ENCODE measurements at regions not wholly inside any gene's neighbourhood (a gene's known extent, or its start where the extent isn't known, plus 50 kb on each side); places are given as distances from the start of the nearest gene placed in this dataset.

GRCh38 chr14:101352567-101352966 lies 208.7 kb upstream of the DIO3 start:
- Histone ChIP-seq H3K4me2 (ENCODE audit: low read length) (no peak overlapping the region), H3K9me2 (ENCODE audit: insufficient read depth, low read length) (no peaks in the 10 kb centered on the region), H3K4me3 (ENCODE audit: low read depth, low read length, poor library complexity, severe bottlenecking) (no peak overlapping the region), H3K36me3 (ENCODE audit: insufficient read depth, low read length) (peaks cover 38% of the 10 kb centered on the region), H4K20me1 (ENCODE audit: insufficient read depth, low read length) (no peaks in the 10 kb centered on the region), H3K4me1 (ENCODE audit: insufficient read depth, low read length, poor library complexity, severe bottlenecking) (peaks cover 3% of the 10 kb centered on the region), H3K9me3 (ENCODE audit: low read length) (peaks cover 66% of the 10 kb centered on the region), H2AFZ (ENCODE audit: low read length) (no peak overlapping the region), H3K27ac (ENCODE audit: low read depth, low read length, poor library complexity, severe bottlenecking) (no peak overlapping the region), H3K79me2 (ENCODE audit: insufficient read depth, low read depth, low read length) (no peaks in the 10 kb centered on the region)
- no peak for TF ChIP-seq EZH2phosphoT487 (IDR thresholded peaks at IDR 0.05; ENCODE audit: borderline replicate concordance, low read depth, low read length)
- TF ChIP-seq CTCF (conservative IDR thresholded peaks at IDR 0.05; ENCODE audit: low read length) = no peak
- intact Hi-C loops (cut with micrococcal nuclease; ENCODE audit: unreplicated experiment) = no loop called here
- DNase-seq (ENCODE audit: low spot score) = no peak
- ChIA-PET CTCF (ENCODE audit: unreplicated experiment) (no interaction called here), POLR2A (interaction anchor here (0.9 kb wide), 1 partner anchor 15 kb away, joined by 4 read pairs; no protein-coding TSS in a partner anchor)
- no TSS peak for BruUV-seq (replicated peaks)

DNA sequence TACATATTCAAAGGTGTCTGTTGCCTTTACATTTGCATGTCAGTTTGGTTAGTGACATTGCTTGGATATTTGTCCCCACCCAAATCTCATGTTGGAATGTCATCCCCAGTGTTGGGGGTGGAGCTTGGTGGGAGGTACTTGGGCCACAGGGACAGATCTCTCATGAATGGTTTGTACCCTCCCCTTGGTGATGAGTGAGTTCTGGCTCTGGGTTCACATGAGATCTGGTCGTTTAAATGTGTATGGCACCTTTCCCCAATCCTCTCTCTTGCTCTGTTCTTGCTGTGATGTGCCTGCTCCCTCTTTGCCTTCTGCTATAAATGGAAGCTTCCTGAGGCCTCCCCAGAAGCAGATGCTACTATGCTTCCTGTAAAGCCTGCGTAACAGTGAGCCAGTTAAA lies 207.9 kb upstream of the DIO3 start:
- intact Hi-C loops (cut with micrococcal nuclease; ENCODE audit: unreplicated experiment) = no loop called here
- H3K4me2 ChIP-seq (ENCODE audit: low read length) = no peak overlapping the region
- peaks cover 40% of the 10 kb centered on the region for H3K36me3 ChIP-seq (ENCODE audit: insufficient read depth, low read length)
- DNase-seq (ENCODE audit: low spot score) = no peak
- no peaks in the 10 kb centered on the region for H3K9me2 ChIP-seq (ENCODE audit: insufficient read depth, low read length)
- no peak overlapping the region for H3K27ac ChIP-seq (ENCODE audit: low read depth, low read length, poor library complexity, severe bottlenecking)
- CTCF ChIA-PET (ENCODE audit: unreplicated experiment) = no interaction called here
- H3K4me1 ChIP-seq (ENCODE audit: insufficient read depth, low read length, poor library complexity, severe bottlenecking) = peaks cover 12% of the 10 kb centered on the region
- H3K79me2 ChIP-seq (ENCODE audit: insufficient read depth, low read depth, low read length) = no peaks in the 10 kb centered on the region
- TF ChIP-seq CTCF (conservative IDR thresholded peaks at IDR 0.05; ENCODE audit: low read length) (no peak), EZH2phosphoT487 (IDR thresholded peaks at IDR 0.05; ENCODE audit: borderline replicate concordance, low read depth, low read length) (no peak)
- peaks cover 69% of the 10 kb centered on the region for H3K9me3 ChIP-seq (ENCODE audit: low read length)
- no peak overlapping the region for H2AFZ ChIP-seq (ENCODE audit: low read length)
- no peaks in the 10 kb centered on the region for H4K20me1 ChIP-seq (ENCODE audit: insufficient read depth, low read length)
- H3K4me3 ChIP-seq (ENCODE audit: low read depth, low read length, poor library complexity, severe bottlenecking) = no peak overlapping the region
- BruUV-seq (replicated peaks) = no TSS peak
- POLR2A ChIA-PET = no interaction called here

DNA sequence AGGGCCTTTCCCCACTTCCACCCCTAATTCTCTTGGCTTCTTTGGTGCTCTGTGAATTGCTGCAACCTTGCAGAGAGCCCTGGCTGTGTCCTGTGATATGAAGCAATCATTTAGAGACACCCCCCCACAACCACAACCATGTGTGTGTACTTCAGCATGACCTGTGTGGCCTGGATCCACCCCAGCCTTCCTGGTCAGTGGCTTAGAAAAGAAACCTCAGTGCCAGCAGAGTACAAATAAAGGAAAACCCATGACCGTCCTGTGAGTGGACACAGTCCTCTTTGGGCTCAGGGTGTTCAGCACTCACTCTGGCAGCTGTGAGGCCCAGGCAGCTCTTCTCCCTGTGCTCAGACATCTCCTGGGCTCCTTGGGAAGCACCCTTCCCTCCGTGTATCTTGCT lies 206.6 kb upstream of the DIO3 start:
- Histone ChIP-seq H3K4me2 (ENCODE audit: low read length) (no peak overlapping the region), H4K20me1 (ENCODE audit: insufficient read depth, low read length) (no peaks in the 10 kb centered on the region), H3K9me2 (ENCODE audit: insufficient read depth, low read length) (no peaks in the 10 kb centered on the region), H3K27ac (ENCODE audit: low read depth, low read length, poor library complexity, severe bottlenecking) (no peak overlapping the region), H3K4me3 (ENCODE audit: low read depth, low read length, poor library complexity, severe bottlenecking) (no peak overlapping the region), H2AFZ (ENCODE audit: low read length) (no peak overlapping the region), H3K4me1 (ENCODE audit: insufficient read depth, low read length, poor library complexity, severe bottlenecking) (peaks cover 25% of the 10 kb centered on the region), H3K9me3 (ENCODE audit: low read length) (peaks cover 56% of the 10 kb centered on the region), H3K36me3 (ENCODE audit: insufficient read depth, low read length) (peaks cover 34% of the 10 kb centered on the region), H3K79me2 (ENCODE audit: insufficient read depth, low read depth, low read length) (no peaks in the 10 kb centered on the region)
- ChIA-PET POLR2A (no interaction called here), CTCF (ENCODE audit: unreplicated experiment) (no interaction called here)
- no peak for DNase-seq (ENCODE audit: low spot score)
- TF ChIP-seq EZH2phosphoT487 (IDR thresholded peaks at IDR 0.05; ENCODE audit: borderline replicate concordance, low read depth, low read length) (no peak), CTCF (conservative IDR thresholded peaks at IDR 0.05; ENCODE audit: low read length) (no peak)
- no TSS peak for BruUV-seq (replicated peaks)
- intact Hi-C loops (cut with micrococcal nuclease; ENCODE audit: unreplicated experiment) = no loop called here

Measured in OCI-LY7 (cell line).